Mesenchymal stem cell (in vitro differentiated cells and primary cell): ENCODE measurements at regions not wholly inside any gene's neighbourhood (a gene's known extent, or its start where the extent isn't known, plus 50 kb on each side); places are given as distances from the start of the nearest gene placed in this dataset.

Experiments
- DNase-seq: peaks from one replicate; pipeline ENCODE4 v3.0.0-alpha.2; 2013
- H2AFZ ChIP-seq: one replicate; pipeline ENCODE4 v1.6.1; 2013; ENCODE audit warnings: low read depth, mild to moderate bottlenecking, control low read depth, inconsistent platforms, low read length, moderate library complexity
- H2AK5ac ChIP-seq: 2 replicates; pipeline ENCODE4 v1.6.1; 2013; ENCODE audit warnings: low read length, moderate library complexity, mild to moderate bottlenecking, inconsistent platforms; ENCODE audit not compliant: severe bottlenecking
- H2BK120ac ChIP-seq: one replicate; pipeline ENCODE4 v1.6.1; 2013; ENCODE audit warnings: low read depth, mild to moderate bottlenecking, inconsistent platforms, low read length, moderate library complexity
- H2BK12ac ChIP-seq, 2 experiments: one replicate each; pipeline ENCODE4 v1.6.1; 2013; ENCODE audit warnings: inconsistent platforms in 2 of 2, low read length in 2 of 2, mild to moderate bottlenecking in 2 of 2, moderate library complexity in 2 of 2, control low read depth in 1 of 2
- H2BK15ac ChIP-seq: one replicate; pipeline ENCODE4 v1.6.1; 2013; ENCODE audit warnings: mild to moderate bottlenecking, low read depth, inconsistent platforms; ENCODE audit not compliant: poor library complexity, severe bottlenecking
- H2BK5ac ChIP-seq: 2 replicates; pipeline ENCODE4 v1.6.1; 2013; ENCODE audit warnings: low read depth, mild to moderate bottlenecking, low read length, control low read depth, inconsistent platforms; ENCODE audit not compliant: poor library complexity, severe bottlenecking
- H3K14ac ChIP-seq, 2 experiments: one replicate each; pipeline ENCODE4 v1.6.1; 2013; ENCODE audit warnings: inconsistent platforms in 2 of 2, low read length in 2 of 2, control low read depth in 1 of 2, mild to moderate bottlenecking in 1 of 2, moderate library complexity in 1 of 2
- H3K18ac ChIP-seq, 2 experiments: one replicate each; pipeline ENCODE4 v1.6.1; 2013; ENCODE audit warnings: inconsistent platforms in 2 of 2, low read length in 2 of 2, control low read depth in 1 of 2, low read depth in 1 of 2, mild to moderate bottlenecking in 1 of 2
- H3K23ac ChIP-seq, 2 experiments: one replicate each; pipeline ENCODE4 v1.6.1; 2013; ENCODE audit warnings: inconsistent platforms in 2 of 2, low read length in 2 of 2, mild to moderate bottlenecking in 2 of 2, moderate library complexity in 2 of 2, control low read depth in 1 of 2
- H3K27ac ChIP-seq: 2 replicates; pipeline ENCODE4 v1.5.1; 2013; ENCODE audit warnings: mild to moderate bottlenecking, moderate library complexity, low read length, control low read depth, inconsistent platforms; ENCODE audit not compliant: poor library complexity, severe bottlenecking
- H3K27me3 ChIP-seq, 2 experiments: 2 replicates each; pipeline versions ENCODE4 v1.6.1 to v1.7.0; 2013; ENCODE audit warnings: low read length in 2 of 2, mild to moderate bottlenecking in 2 of 2, moderate library complexity in 2 of 2, control low read depth in 1 of 2, inconsistent platforms in 1 of 2; ENCODE audit not compliant: control insufficient read depth in 1 of 2, insufficient read depth in 1 of 2
- H3K36me3 ChIP-seq, 2 experiments: 2 replicates each; pipeline versions ENCODE4 v1.6.1 to v1.7.0; 2013; ENCODE audit warnings: low read length in 2 of 2, control low read depth in 1 of 2, inconsistent platforms in 1 of 2, low read depth in 1 of 2, mild to moderate bottlenecking in 1 of 2; ENCODE audit not compliant: insufficient read depth in 2 of 2, control insufficient read depth in 1 of 2
- H3K4ac ChIP-seq, 2 experiments: one replicate each; pipeline ENCODE4 v1.6.1; 2013; ENCODE audit warnings: inconsistent platforms in 2 of 2, low read length in 2 of 2, mild to moderate bottlenecking in 2 of 2, moderate library complexity in 2 of 2, control low read depth in 1 of 2, low read depth in 1 of 2
- H3K4me1 ChIP-seq: 2 replicates; pipeline ENCODE4 v1.6.1; 2013; ENCODE audit warnings: low read depth, low read length, control low read depth; ENCODE audit not compliant: control insufficient read depth, insufficient read depth
- H3K4me2 ChIP-seq: 2 replicates; pipeline ENCODE4 v1.6.1; 2013; ENCODE audit warnings: low read length, mild to moderate bottlenecking, inconsistent platforms; ENCODE audit not compliant: poor library complexity, severe bottlenecking
- H3K4me3 ChIP-seq, 2 experiments: 2 replicates each; pipeline versions ENCODE4 v1.5.1 to v1.7.0; 2013; ENCODE audit warnings: low read length in 2 of 2, mild to moderate bottlenecking in 2 of 2, control low read depth in 1 of 2, low read depth in 1 of 2; ENCODE audit not compliant: insufficient read depth in 1 of 2
- H3K79me1 ChIP-seq: replicated peaks from 2 replicates; pipeline ENCODE4 v1.6.1; 2013; ENCODE audit warnings: mild to moderate bottlenecking, control low read depth, low read length, inconsistent platforms; ENCODE audit not compliant: poor library complexity, severe bottlenecking
- H3K9ac ChIP-seq: 2 replicates; pipeline ENCODE4 v1.7.0; 2013; ENCODE audit warnings: mild to moderate bottlenecking, low read length, moderate library complexity
- H3K9me3 ChIP-seq: 2 replicates; pipeline ENCODE4 v1.7.0; 2013; ENCODE audit warnings: mild to moderate bottlenecking, low read length; ENCODE audit not compliant: control insufficient read depth
- H4K8ac ChIP-seq: one replicate; pipeline ENCODE4 v1.6.1; 2013; ENCODE audit warnings: inconsistent platforms, mild to moderate bottlenecking, low read length, moderate library complexity
- H4K91ac ChIP-seq: one replicate; pipeline ENCODE4 v1.6.1; 2013; ENCODE audit warnings: mild to moderate bottlenecking, low read length, inconsistent platforms
- WGBS: methylation state at CpG from one replicate; pipeline ENCODE4 v1.1.7; 2013; ENCODE audit warnings: mixed read lengths; 5-methylcytosine and 5-hydroxymethylcytosine counted together

DNA sequence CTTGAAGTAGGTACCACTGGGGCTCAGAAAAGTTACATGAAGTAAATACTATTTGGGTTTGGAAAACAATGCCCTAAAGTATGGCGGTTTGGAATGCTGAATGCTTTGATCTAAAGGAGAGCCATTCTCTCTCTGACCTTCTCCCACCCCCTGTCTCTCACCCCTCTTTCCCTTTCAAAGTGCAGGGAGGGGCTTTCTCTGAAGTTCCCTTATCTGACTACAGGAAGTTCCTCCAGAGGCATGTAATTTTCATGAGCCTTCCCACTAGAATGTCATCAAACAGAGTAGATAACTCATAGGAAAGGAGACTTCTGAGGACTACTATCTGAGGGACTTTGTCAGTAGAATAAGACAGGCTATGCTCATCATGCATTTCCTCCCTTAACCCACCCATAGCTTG lies 216.7 kb upstream of the PCSK2 start:
- Histone ChIP-seq H3K4me1 (no peaks in the 10 kb centered on the region), H3K23ac (no peak overlapping the region), H3K27ac (no peak overlapping the region), H2AK5ac (no peak overlapping the region), H3K14ac (no peak overlapping the region), H2BK12ac (no peak overlapping the region), H2BK5ac (no peak overlapping the region), H3K79me1 (no peaks in the 10 kb centered on the region), H3K18ac (no peak overlapping the region), H4K91ac (no peak overlapping the region), H3K4ac (no peak overlapping the region), H3K27me3 (no peaks in the 10 kb centered on the region), H4K8ac (no peak overlapping the region), H3K4me2 (no peak overlapping the region), H2BK15ac (no peak overlapping the region), H3K4me3 (no peak overlapping the region), H3K9me3 (no peaks in the 10 kb centered on the region), H3K36me3 (no peaks in the 10 kb centered on the region), H3K9ac (no peak overlapping the region), H2AFZ (no peak overlapping the region), H2BK120ac (no peak overlapping the region)
- WGBS: 63% methylated on average over 1 of the region's 1 CpG
- no peak for DNase-seq

DNA sequence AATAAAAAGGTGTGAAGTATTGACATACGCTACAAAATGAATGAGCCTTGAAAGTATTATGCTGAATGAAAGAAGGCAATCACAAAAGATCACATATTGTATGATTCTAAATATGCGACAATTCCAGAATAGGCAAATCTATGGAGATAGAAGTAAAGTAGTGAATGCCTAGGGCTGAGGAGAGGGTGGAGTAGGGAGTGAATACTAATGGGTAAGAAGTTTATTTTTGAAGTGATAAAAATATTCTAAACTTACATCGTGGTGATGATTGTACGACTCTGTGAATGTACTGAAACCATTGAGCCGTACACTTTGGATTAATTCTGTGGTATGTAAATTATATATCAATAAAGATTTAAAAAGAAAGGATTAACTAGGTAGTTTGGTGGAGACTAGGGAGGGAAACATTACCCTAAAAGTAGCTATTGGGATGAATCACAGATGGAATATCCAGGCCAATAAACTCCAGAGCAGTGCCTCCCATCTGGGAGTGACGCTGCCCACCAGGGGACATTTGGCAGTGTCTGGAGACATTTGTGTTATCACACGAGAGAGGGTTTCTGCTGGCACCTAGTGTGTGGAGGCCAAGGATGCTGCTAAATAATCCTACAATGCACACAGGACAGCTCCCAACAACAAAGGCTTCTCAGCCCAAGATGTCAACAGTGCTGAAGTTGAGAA lies 214.2 kb upstream of the PCSK2 start:
- H2AFZ ChIP-seq: no peak overlapping the region
- WGBS: 92% methylated on average over 3 of the region's 7 CpGs
- H4K91ac ChIP-seq: no peak overlapping the region
- H3K27me3 ChIP-seq: no peaks in the 10 kb centered on the region
- no peak overlapping the region for H2BK5ac ChIP-seq
- no peaks in the 10 kb centered on the region for H3K79me1 ChIP-seq
- no peak overlapping the region for H2AK5ac ChIP-seq
- no peak overlapping the region for H3K14ac ChIP-seq
- H4K8ac ChIP-seq: no peak overlapping the region
- no peak overlapping the region for H3K27ac ChIP-seq
- H3K4me3 ChIP-seq: no peak overlapping the region
- no peak for DNase-seq
- H3K23ac ChIP-seq: no peak overlapping the region
- no peak overlapping the region for H2BK12ac ChIP-seq
- no peak overlapping the region for H2BK15ac ChIP-seq
- H3K4me2 ChIP-seq: no peak overlapping the region
- no peaks in the 10 kb centered on the region for H3K4me1 ChIP-seq
- H3K9me3 ChIP-seq: no peaks in the 10 kb centered on the region
- H3K36me3 ChIP-seq: no peaks in the 10 kb centered on the region
- no peak overlapping the region for H3K4ac ChIP-seq
- H3K9ac ChIP-seq: no peak overlapping the region
- H2BK120ac ChIP-seq: no peak overlapping the region
- H3K18ac ChIP-seq: no peak overlapping the region

DNA sequence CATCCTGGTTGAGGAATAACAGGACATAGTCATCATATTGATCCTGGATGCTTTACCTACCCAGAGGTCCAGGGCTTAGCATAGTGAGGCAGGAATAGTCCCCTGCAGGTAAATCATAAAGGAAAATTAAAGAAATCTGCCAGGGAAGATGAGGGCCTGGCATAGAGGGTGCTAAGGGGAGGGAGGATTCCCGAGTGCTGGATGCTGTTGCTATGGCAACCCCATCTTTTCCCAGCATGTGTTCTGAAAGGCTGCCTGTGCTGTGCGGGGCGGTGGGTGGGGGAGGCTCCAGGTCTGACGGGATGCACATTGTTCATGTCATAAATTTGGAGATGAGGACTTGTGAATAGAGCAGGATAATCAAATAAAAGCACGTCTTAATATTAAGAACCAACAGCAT lies 212.6 kb upstream of the PCSK2 start:
- no peak overlapping the region for H4K8ac ChIP-seq
- no peaks in the 10 kb centered on the region for H3K36me3 ChIP-seq
- no peaks in the 10 kb centered on the region for H3K27me3 ChIP-seq
- no peak overlapping the region for H3K27ac ChIP-seq
- H3K4me3 ChIP-seq: no peak overlapping the region
- H2BK120ac ChIP-seq: no peak overlapping the region
- H2BK5ac ChIP-seq: no peak overlapping the region
- H2BK15ac ChIP-seq: no peak overlapping the region
- no peak overlapping the region for H2AFZ ChIP-seq
- H3K9ac ChIP-seq: no peak overlapping the region
- no peaks in the 10 kb centered on the region for H3K4me1 ChIP-seq
- no peaks in the 10 kb centered on the region for H3K79me1 ChIP-seq
- no peak overlapping the region for H3K4me2 ChIP-seq
- WGBS: 64% methylated on average over 4 of the region's 5 CpGs
- no peak overlapping the region for H3K18ac ChIP-seq
- H3K9me3 ChIP-seq: no peaks in the 10 kb centered on the region
- H2BK12ac ChIP-seq: no peak overlapping the region
- H2AK5ac ChIP-seq: no peak overlapping the region
- no peak overlapping the region for H4K91ac ChIP-seq
- no peak overlapping the region for H3K23ac ChIP-seq
- no peak for DNase-seq
- no peak overlapping the region for H3K4ac ChIP-seq
- H3K14ac ChIP-seq: no peak overlapping the region

DNA sequence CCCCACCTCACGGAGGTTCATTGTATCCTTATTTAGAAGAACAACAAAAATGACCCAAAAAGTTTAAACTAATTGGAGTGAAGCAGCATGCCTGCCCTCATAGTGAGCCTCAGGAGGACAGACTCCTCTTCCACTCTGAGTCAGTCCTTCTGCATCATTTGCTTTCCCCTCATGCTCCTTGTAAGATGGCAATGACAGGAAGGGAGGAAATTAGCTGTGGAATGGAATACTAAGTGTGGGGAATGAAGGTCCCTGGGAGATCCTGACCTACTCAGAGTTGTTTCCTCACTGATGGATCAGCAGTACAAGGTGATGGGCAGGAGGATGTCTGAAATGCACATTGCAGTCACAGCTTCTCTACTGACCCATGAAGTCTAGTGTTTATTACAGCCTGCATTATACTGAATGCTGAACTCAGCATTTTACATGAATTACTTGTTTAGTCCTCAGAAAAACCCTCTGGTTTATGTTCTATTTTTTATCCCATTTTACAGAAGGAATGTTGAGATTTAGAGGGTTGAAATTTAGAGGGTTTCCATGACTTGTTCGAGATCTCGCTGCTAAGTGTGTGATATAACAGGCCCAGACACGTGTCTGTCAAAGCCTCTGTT lies 212.0 kb upstream of the PCSK2 start:
- WGBS: 80% methylated on average over 4 of the region's 4 CpGs
- Histone ChIP-seq H3K18ac (no peak overlapping the region), H3K4ac (no peak overlapping the region)

More for the DNA sequence above, 212.0 kb upstream of the PCSK2 start:
- no peak overlapping the region for H2BK120ac ChIP-seq
- no peak overlapping the region for H3K4me2 ChIP-seq
- no peak overlapping the region for H3K14ac ChIP-seq
- no peaks in the 10 kb centered on the region for H3K9me3 ChIP-seq
- no peak overlapping the region for H4K8ac ChIP-seq
- no peak for DNase-seq
- H3K9ac ChIP-seq: no peak overlapping the region
- H2BK15ac ChIP-seq: no peak overlapping the region
- no peaks in the 10 kb centered on the region for H3K36me3 ChIP-seq
- no peak overlapping the region for H2AK5ac ChIP-seq
- H2BK5ac ChIP-seq: no peak overlapping the region
- H3K4me3 ChIP-seq: no peak overlapping the region
- no peaks in the 10 kb centered on the region for H3K27me3 ChIP-seq
- no peak overlapping the region for H4K91ac ChIP-seq
- H3K27ac ChIP-seq: no peak overlapping the region
- no peak overlapping the region for H2BK12ac ChIP-seq
- H3K79me1 ChIP-seq: no peaks in the 10 kb centered on the region
- H3K23ac ChIP-seq: no peak overlapping the region
- H3K4me1 ChIP-seq: no peaks in the 10 kb centered on the region
- H2AFZ ChIP-seq: no peak overlapping the region
